ENCODE measurements at regions not wholly inside any gene's neighbourhood (a gene's known extent, or its start where the extent isn't known, plus 50 kb on each side); places are given as distances from the start of the nearest gene placed in this dataset.
A peak's percentile ranks its signal among the peaks of the same experiment; 100 is the strongest.

DNA sequence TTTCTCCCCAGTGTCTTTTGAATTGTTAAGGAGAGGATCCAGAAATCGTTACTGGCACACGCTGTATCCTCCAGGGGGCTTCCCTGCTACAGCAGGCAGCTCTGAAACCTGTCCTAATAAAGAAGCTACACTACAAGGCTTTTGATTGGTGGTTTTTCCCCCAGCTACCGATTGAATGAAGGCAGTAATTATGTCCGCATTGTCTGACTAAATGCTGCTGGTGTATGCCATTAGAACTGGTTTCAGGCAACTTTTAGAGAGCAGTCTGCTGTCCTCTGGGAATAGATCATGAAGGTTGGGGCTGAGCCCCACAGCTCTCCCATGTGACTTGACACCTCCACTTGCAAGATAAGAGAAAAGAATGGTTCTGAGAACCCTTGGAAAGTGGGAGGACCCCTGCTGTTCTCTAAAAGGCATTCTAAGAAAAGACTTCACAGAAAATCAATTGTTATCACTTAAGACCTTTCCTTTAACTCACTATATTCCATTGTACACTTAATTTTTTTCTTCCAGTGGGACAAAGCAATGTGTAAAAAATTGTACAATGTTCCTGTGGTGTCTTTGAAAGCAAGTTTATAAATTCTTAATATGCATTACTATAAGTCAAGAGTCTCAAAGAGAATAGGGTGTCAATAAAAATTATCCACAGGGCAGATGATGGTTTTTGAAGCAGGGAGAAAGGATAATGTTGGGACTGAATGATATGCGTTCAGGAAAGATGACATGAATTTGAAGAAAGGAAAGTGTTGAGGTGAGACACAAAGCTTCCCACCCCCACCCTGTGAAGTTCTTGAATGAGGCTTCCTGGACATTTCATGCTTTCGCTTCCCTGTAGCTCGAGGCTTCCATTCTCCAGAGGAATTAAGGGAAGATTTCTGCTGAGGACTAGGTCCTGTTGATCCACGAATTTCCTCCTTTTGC lies 53.0 kb upstream of the DAZL start:
- no peak for DNase-seq

- DNase-seq, result no peak
Observed at GRCh38 chr3:16658925-16659793, 53.9 kb upstream of the DAZL start.

DNA sequence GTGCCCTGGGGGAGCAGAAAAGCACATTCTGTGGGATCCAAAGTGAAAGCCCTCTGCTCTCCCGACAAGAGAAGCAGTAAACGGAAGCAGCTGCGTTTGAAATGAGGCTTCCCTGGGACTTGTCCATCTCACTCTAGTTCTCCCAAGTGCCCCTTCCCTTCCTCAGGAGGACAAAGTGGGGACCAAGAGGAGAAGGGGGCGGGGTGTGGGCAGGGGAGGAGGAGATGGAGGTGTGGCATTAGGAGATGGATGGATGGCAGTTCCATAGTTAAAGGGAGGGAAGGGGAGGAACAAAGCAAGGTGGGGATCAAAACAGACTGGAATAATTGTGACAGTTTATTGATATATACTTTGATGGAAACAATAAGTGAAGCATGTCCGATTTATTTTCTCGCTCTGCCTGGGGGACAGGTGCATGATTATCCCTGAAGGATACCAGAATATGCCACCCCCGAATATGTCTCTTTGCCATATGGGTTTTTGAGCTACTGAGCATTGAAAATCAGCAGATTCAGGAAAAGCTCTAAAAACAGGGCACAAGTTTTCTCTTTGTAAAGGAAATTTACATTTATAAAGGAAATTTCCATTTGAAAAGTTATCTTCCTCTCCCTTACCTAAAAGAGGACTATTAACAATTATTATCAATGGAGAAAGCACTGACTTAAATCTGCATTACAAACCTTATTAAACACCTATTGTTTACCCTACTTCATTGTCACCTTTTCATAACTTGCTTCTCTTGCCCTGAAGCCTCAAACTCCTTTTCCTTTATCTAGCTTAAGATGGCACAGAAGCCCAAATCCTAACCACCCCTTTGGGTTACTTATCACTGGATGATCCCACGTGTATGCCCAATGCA lies 58.9 kb upstream of the DAZL start:
- no peak for DNase-seq

DNA sequence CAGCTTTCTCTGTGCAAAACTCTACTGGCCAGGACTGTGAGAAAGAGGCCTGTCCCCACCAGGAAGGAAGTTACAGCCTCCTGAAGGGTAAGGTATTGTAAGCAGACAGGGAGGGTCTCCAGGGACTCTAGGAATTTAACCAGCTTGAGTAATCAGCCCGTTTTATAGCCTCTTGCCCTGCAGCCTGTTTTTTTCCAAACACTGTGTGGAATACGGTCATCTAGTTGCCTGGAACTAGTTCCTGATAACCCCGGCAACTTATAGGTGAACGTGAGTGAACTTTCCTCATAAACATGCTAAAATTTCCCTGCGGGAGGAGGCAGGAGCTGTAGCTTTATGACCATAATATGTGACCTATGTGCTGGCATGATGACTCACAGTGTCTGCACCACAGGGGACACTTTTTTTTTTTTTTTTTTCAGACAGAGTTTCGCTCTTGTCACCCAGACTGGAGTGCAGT lies 60.1 kb upstream of the DAZL start:
- DNase-seq, result no peak

DNA sequence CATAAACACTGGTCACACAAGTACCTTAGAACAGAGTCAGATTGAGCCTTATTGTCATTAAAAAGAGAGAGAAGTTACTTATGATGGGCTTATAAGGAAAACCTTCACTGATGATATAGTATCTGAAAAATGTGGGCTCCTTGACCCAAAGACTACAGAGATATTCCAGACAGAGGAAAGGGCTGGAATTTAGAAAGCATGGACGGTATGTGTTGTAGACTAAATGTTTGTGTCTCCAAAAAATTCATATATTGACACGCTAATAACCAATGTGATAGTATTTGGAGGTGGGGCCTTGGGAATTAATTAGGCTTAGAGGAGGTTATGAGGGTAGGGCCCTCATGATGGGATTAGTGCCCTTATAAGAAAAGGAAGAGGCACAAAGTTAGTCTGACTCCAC lies 61.0 kb upstream of the DAZL start:
- DNase-seq, result no peak

DNA sequence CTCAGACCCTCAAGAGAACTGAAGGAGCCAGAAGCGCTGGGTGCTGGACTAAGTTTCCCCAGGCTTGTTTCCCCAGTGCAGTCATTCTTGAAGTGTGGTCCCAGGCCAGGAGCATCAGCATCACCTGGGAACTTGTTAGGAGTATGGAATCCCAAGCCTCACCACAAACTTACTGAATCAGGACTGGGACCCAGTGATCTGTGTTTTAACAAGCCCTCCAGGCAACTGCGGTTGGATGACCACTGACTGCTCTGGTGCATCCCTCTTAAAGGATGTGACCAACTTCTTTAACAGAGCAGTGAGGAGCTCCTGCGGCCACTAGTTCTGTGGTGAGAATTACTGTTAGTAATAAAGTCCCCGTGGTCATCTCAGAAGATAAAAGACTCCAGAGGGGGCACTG lies 62.4 kb upstream of the DAZL start:
- no peak for DNase-seq

GRCh38 chr3:16668776-16669545 lies 63.7 kb upstream of the DAZL start:
- DNase-seq, result peak; percentile 17 to 71

DNA sequence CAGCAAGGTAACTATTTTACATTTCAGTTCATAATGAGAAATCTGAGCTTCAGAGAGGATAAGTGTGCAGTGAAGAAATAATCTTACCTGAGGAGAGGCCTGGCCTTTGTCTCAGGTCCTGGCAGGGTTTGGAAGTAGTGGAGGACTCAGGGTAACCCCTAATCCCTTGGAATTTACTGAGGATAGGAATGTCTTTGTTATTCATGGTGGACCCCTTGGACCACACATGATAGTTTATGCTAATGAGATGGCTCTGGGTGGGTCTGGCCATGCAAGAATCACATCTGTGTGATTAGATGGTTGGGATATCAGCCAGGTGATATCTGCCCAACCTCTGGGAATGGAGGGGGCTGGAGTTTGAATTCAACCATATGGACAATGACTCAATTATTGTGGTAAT lies 65.0 kb upstream of the DAZL start:
- no peak for DNase-seq

- no peak for DNase-seq
Observed at GRCh38 chr3:16671690-16672089, 66.5 kb upstream of the DAZL start.

DNA sequence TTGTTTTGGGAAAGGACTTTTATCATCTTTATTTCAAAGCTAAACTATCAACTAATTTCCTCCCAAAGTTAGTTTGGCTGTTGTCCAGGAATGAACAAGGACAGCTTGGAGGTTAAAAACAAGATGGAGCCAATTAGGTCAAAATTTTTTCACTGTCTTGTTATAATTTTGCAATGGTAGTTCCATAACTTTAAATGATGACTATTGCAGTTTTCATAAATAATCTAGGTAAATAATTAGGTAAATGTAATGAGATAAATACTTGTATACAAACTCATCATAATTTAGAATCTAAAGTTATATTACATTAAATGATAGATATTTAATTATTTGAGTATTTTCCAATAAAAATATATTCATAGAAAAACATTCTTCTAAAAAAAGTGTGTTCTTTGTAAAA lies 68.3 kb upstream of the DAZL start:
- no peak for DNase-seq

DNA sequence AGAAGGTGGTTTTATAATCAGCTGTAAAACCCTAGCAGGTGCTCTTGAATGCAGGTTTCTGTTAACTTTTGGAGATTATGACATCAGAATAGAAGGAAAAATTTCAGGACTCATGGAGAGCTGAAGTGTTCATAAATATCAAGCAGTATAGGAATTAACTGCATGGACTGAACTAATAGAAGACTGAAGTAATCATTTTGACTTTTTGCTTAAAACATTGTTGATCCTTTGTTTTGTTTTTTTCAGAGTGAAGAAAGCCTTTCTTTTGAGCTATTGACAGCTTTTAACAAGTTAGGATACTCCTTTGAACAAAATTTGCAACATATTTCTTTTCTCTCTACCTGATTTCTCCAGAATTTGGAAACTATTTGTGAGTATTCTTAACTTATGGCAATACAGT lies 70.6 kb upstream of the DAZL start:
- no peak for DNase-seq

DNA sequence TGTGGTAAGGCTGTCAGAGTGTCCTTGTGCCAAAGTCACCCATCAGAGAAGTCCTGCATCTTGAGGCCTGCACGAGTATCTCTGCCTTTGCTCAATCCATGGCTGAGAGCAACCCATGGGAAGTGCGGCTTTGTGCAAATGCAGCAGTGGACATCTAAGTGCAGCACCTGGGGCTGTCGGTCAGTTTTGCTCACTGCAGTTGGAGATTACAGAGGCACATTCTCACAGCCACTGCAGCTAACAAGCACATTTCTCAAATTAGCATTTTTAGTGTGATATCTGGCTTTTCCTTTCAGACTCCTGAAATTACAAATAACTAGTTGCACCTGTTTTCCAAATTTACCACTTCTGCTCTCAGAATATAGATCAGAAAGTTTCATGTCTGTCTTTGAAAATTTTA lies 81.5 kb upstream of the DAZL start:
- no peak for DNase-seq

DNA sequence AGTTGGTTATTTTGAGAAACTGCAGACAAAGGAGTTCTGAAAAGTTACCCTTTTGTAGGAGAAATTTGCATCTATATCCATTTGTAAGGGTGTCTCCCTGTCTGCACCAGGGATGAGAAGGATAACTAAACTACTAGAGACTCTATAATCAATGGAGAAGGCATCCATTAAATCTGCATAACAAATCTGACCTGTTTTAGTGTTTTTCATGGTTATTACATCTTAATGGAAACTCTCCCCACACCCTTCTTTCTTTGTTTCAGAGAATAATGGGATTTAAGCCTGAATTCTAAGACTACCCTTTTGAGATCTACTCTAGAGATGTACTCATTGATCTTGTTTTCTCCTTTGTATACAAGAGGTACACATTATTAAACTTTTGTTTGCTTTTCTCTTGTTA lies 82.0 kb upstream of the DAZL start:
- no peak for DNase-seq

- no peak for DNase-seq
Observed at GRCh38 chr3:16692486-16693344, 87.5 kb upstream of the DAZL start.

- DNase-seq, result no peak
Observed at GRCh38 chr3:16693820-16694219, 88.6 kb upstream of the DAZL start.

DNA sequence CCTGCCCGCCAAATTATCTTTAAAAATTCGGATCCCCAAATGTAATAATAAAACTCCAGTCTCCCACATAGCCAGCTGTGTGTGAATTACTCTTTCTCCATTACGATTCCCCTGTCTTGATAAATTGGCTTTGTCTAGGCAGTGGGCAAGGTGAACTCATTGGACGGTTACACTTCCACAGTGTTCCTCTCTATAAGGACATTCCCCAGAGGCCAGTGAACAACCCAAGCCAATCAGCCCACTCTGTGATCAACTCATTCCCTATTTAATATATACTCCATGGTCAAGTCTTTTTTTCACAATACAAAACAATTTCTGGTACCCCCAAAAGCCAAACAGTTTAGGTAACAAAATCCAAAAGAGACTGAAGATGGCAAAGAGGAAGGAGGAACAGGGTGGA lies 90.5 kb upstream of the DAZL start:
- no peak for DNase-seq

GRCh38 chr3:16697443-16698147 lies 92.4 kb upstream of the DAZL start:
- no peak for DNase-seq

DNA sequence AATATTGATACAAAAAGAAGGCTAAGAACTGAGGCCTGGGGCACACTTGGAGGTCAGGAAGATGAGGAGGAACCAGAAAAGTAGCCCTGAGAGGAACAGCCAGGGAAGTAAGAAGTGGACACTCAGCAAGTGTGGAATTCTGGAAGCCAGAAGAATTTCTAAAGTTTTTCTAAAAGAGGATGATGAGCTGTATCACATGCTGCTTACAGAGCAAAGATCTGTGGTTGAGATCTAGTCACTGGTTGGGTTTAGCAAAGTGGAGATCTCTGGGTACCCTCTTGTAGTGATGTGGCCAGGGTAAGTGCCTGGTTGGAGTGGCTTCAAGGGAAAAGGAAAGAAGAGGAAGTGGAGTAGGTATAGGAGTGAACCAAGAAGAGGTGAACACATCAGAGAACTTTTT lies 95.4 kb upstream of the DAZL start:
- DNase-seq, result no peak

DNA sequence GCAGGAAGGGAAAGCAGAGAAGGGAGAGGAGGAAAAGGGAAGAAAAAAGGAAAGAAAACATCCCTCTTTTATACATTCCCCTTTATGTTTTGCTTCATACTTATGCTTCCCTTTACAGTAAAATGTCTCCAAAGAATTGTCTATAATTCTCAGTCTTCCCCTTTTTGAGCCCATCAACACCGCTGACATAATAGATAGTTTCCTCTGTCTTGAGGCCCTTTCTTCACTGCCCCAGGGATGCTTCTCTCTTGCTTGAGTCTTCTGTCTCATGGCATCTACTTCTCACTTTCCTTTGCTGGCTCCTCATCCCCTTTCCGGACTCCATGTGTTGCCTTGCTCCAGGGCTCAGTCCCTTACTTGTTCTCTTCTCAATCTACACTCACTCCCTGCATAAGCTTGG lies 99.7 kb upstream of the DAZL start:
- DNase-seq, result no peak

DNA sequence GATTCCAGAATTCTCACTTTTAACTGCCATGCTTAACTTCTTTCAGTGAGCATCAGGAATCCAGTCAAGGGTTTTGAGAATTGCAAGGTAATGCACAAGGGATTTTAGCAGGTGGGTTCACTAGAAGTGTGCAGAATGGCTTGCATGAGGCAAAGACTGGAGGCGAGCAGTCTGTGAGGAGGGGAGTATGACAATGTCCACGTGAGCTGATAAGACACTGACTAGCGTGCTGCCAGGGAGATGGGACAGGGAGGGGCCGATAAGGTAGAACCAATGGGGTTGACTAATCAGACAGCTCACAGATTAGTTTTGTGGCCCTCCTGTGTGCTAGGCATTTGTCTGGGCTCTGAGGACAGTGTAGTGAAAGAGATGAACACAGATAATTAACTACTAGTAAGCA lies 102.0 kb upstream of the DAZL start:
- no peak for DNase-seq

GRCh38 chr3:16708285-16708684 lies 103.1 kb upstream of the DAZL start:
- DNase-seq, result no peak

All from NCI-H446 (cell line).